H1 (cell line): ENCODE measurements at regions not wholly inside any gene's neighbourhood (a gene's known extent, or its start where the extent isn't known, plus 50 kb on each side); places are given as distances from the start of the nearest gene placed in this dataset.

Experiments used
- CTCF ChIA-PET: fragments of 300-600 bp; sonication (Branson Sonifier 250); formaldehyde crosslinking; loops from one replicate; lab custom pipeline; 2021; ENCODE audit not compliant: partially characterized antibody; lab: Charles Lee
- POLR2A ChIA-PET: fragments of 300-600 bp; sonication (Branson Sonifier 250); formaldehyde crosslinking; loops from one replicate; lab custom pipeline; 2021; ENCODE audit warnings: inconsistent platforms; ENCODE audit not compliant: partially characterized antibody; lab: Charles Lee
- DNase-seq, 2 experiments: peaks; one replicate each; pipeline versions ENCODE4 v3.0.0 to v3.0.0-alpha.2; 2010 to 2022; ENCODE audit warnings: low spot score in 2 of 2, low read depth in 1 of 2, mixed read lengths in 1 of 2
- FAIRE-seq: peaks from 2 replicates; lab custom pipeline; 2011; peaks lifted over from hg19 to GRCh38; lab: Jason Lieb, UNC
- H2AFZ ChIP-seq: 2 replicates; pipeline ENCODE4 v1.8.1; 2012; ENCODE audit warnings: low read length, inconsistent platforms
- H2AK5ac ChIP-seq: 2 replicates; pipeline ENCODE4 v1.6.1; 2013; ENCODE audit warnings: low read depth, low read length
- H2BK120ac ChIP-seq: replicated peaks from 2 replicates; pipeline ENCODE3; 2013; ENCODE audit warnings: low read depth, low read length, inconsistent platforms
- H2BK12ac ChIP-seq: 2 replicates; pipeline ENCODE4 v1.6.1; 2013; ENCODE audit warnings: low read depth, low read length
- H2BK15ac ChIP-seq: 2 replicates; pipeline ENCODE4 v1.6.1; 2013; ENCODE audit warnings: low read length
- H2BK20ac ChIP-seq: 2 replicates; pipeline ENCODE4 v1.6.1; 2013; ENCODE audit warnings: low read length
- H2BK5ac ChIP-seq: 2 replicates; pipeline ENCODE4 v1.6.1; 2013; ENCODE audit warnings: low read depth, low read length
- H3K14ac ChIP-seq: 2 replicates; pipeline ENCODE4 v1.6.1; 2013; ENCODE audit warnings: inconsistent platforms; ENCODE audit not compliant: insufficient read length
- H3K18ac ChIP-seq: 2 replicates; pipeline ENCODE4 v1.6.1; 2013; ENCODE audit warnings: low read length; ENCODE audit errors: extremely low read depth
- H3K23ac ChIP-seq: 2 replicates; pipeline ENCODE4 v1.6.1; 2013; ENCODE audit warnings: inconsistent platforms; ENCODE audit not compliant: insufficient read length
- H3K23me2 ChIP-seq: 2 replicates; pipeline ENCODE4 v1.6.1; 2013; ENCODE audit warnings: low read depth, low read length
- H3K27ac ChIP-seq: 2 replicates; pipeline ENCODE4 v1.6.1; 2011; ENCODE audit warnings: low read depth, low read length, inconsistent platforms
- H3K27me3 ChIP-seq, 4 experiments: replicated peaks in 1 of 4; 1 replicate in 1 of 4; 2 replicates in 3 of 4; pipeline versions ENCODE4 v1.6.1 to v1.8.1; 2011 to 2013; ENCODE audit warnings: low read length in 3 of 4, mild to moderate bottlenecking in 3 of 4, inconsistent platforms in 2 of 4, mixed read lengths in 2 of 4, moderate library complexity in 1 of 4; ENCODE audit not compliant: control insufficient read depth in 3 of 4, insufficient read depth in 3 of 4; ENCODE audit errors: extremely low read depth in 1 of 4
- H3K36me3 ChIP-seq, 4 experiments: 2 replicates each; pipeline versions ENCODE4 v1.6.1 to v1.8.1; 2011 to 2013; ENCODE audit warnings: mild to moderate bottlenecking in 4 of 4, low read length in 3 of 4, moderate library complexity in 2 of 4, control low read depth in 1 of 4, inconsistent platforms in 1 of 4; ENCODE audit not compliant: insufficient read depth in 4 of 4, control insufficient read depth in 2 of 4
- H3K4ac ChIP-seq: replicated peaks from 2 replicates; pipeline ENCODE3; 2013; ENCODE audit warnings: low read length, low read depth, mixed read lengths, inconsistent platforms; ENCODE audit not compliant: insufficient read length
- H3K4me1 ChIP-seq, 4 experiments: replicated peaks in 1 of 4; 1 replicate in 1 of 4; 2 replicates in 3 of 4; pipeline versions ENCODE4 v1.6.1 to v1.8.1; 2011 to 2013; ENCODE audit warnings: low read length in 3 of 4, inconsistent platforms in 2 of 4, mixed read lengths in 1 of 4; ENCODE audit not compliant: insufficient read depth in 4 of 4, control insufficient read depth in 3 of 4
- H3K4me2 ChIP-seq, 2 experiments: 2 replicates each; pipeline versions ENCODE4 v1.6.1 to v1.8.1; 2011 to 2013; ENCODE audit warnings: low read depth in 2 of 2, low read length in 2 of 2, control low read depth in 1 of 2, inconsistent platforms in 1 of 2, mild to moderate bottlenecking in 1 of 2; ENCODE audit not compliant: insufficient read depth in 1 of 2
- H3K4me3 ChIP-seq, 4 experiments: fragments of 200-600, 300-600 bp in 1 of 4; sonication (generic), shearing (Covaris generic), sonication (Bioruptor Twin) in 1 of 4; 2 replicates each; pipeline versions ENCODE4 v1.5.1 to v1.8.1; 2011 to 2016; ENCODE audit warnings: low read length in 4 of 4, low read depth in 3 of 4, control low read depth in 2 of 4, inconsistent platforms in 2 of 4, mild to moderate bottlenecking in 2 of 4, mixed read lengths in 1 of 4, moderate library complexity in 1 of 4; ENCODE audit not compliant: insufficient read depth in 2 of 4; ENCODE audit errors: extremely low read depth in 1 of 4
- H3K56ac ChIP-seq: replicated peaks from 2 replicates; pipeline ENCODE3; 2013; ENCODE audit warnings: low read depth, mild to moderate bottlenecking, mixed read lengths, low read length, inconsistent platforms; ENCODE audit not compliant: insufficient read length
- H3K79me1 ChIP-seq: 2 replicates; pipeline ENCODE4 v1.6.1; 2013; ENCODE audit warnings: low read depth, low read length, control low read depth
- H3K79me2 ChIP-seq, 2 experiments: 2 replicates each; pipeline versions ENCODE4 v1.6.1 to v1.8.1; 2012 to 2013; ENCODE audit warnings: low read length in 2 of 2, mild to moderate bottlenecking in 2 of 2, inconsistent platforms in 1 of 2; ENCODE audit not compliant: insufficient read depth in 2 of 2, control insufficient read depth in 1 of 2
- H3K9ac ChIP-seq, 4 experiments: replicated peaks in 1 of 4; 1 replicate in 1 of 4; 2 replicates in 3 of 4; pipeline versions ENCODE4 v1.6.1 to v1.8.1; 2011 to 2013; ENCODE audit warnings: low read depth in 3 of 4, low read length in 3 of 4, control low read depth in 2 of 4, mild to moderate bottlenecking in 2 of 4, moderate library complexity in 2 of 4, inconsistent platforms in 1 of 4; ENCODE audit errors: extremely low read depth in 1 of 4
- H3K9me3 ChIP-seq, 2 experiments: 2 replicates each; pipeline versions ENCODE4 v1.6.1 to v1.8.1; 2012 to 2013; ENCODE audit warnings: mild to moderate bottlenecking in 2 of 2, moderate library complexity in 2 of 2, control low read depth in 1 of 2, inconsistent platforms in 1 of 2, low read depth in 1 of 2, low read length in 1 of 2, mixed read lengths in 1 of 2; ENCODE audit not compliant: insufficient read depth in 2 of 2
- H4K20me1 ChIP-seq, 2 experiments: replicated peaks in 1 of 2; 2 replicates each; pipeline versions ENCODE3 to v1.8.1; 2011 to 2013; ENCODE audit warnings: inconsistent platforms in 2 of 2, low read length in 2 of 2, mild to moderate bottlenecking in 1 of 2; ENCODE audit not compliant: insufficient read depth in 2 of 2, control insufficient read depth in 1 of 2
- H4K5ac ChIP-seq: 2 replicates; pipeline ENCODE4 v1.6.1; 2013; ENCODE audit warnings: low read length, low read depth, mixed read lengths, inconsistent platforms; ENCODE audit not compliant: insufficient read length
- H4K8ac ChIP-seq: 2 replicates; pipeline ENCODE4 v1.8.0; 2013; ENCODE audit warnings: mild to moderate bottlenecking, moderate library complexity, low read length, inconsistent platforms; ENCODE audit not compliant: insufficient read depth; ENCODE audit errors: extremely low read depth
- H4K91ac ChIP-seq: replicated peaks from 2 replicates; pipeline ENCODE3; 2013; ENCODE audit warnings: low read length, mixed read lengths, inconsistent platforms; ENCODE audit not compliant: insufficient read length
- BCL11A ChIP-seq, 2 experiments: IDR thresholded peaks; one replicate each; pipeline ENCODE4 v1.6.1; 2011; ENCODE audit warnings: low read depth in 2 of 2, low read length in 2 of 2, mild to moderate bottlenecking in 2 of 2
- CBX5 ChIP-seq: fragments of 300-800, 300-1000 bp; sonication (generic); IDR thresholded peaks from 2 replicates; pipeline ENCODE4 v1.7.1; 2016; ENCODE audit warnings: antibody characterized with exemption, low read length, low read depth
- EGR1 ChIP-seq: IDR thresholded peaks from 2 replicates; pipeline ENCODE4 v1.6.1; 2011; ENCODE audit warnings: low read depth, low read length, borderline replicate concordance
- EP300 ChIP-seq, 2 experiments: IDR thresholded peaks; 1 replicate in 1 of 2; 2 replicates in 1 of 2; pipeline ENCODE4 v1.6.1; 2011 to 2012; ENCODE audit warnings: low read depth in 2 of 2, low read length in 2 of 2, mild to moderate bottlenecking in 2 of 2, borderline replicate concordance in 1 of 2, inconsistent platforms in 1 of 2, moderate library complexity in 1 of 2
- HDAC6 ChIP-seq: IDR thresholded peaks from one replicate; pipeline ENCODE4 v1.7.1; 2012; ENCODE audit warnings: low read depth, mild to moderate bottlenecking, inconsistent platforms, low read length, moderate library complexity
- JUN ChIP-seq: IDR thresholded peaks from 2 replicates; pipeline ENCODE4 v1.6.1; 2011; ENCODE audit warnings: low read depth, mild to moderate bottlenecking, improper control_type of control experiment, low read length
- KDM1A ChIP-seq: fragments of 200-600, 300-600 bp; sonication (generic); IDR thresholded peaks from 2 replicates; pipeline ENCODE4 v1.7.1; 2016; ENCODE audit warnings: mild to moderate bottlenecking, low read length, borderline replicate concordance
- POLR2AphosphoS5 ChIP-seq: IDR thresholded peaks from 2 replicates; pipeline ENCODE4 v1.6.1; 2011; ENCODE audit warnings: low read depth, low read length
- RXRA ChIP-seq: IDR thresholded peaks from 2 replicates; pipeline ENCODE4 v1.6.1; 2011; ENCODE audit warnings: low read depth, mild to moderate bottlenecking, low read length, moderate library complexity; ENCODE audit not compliant: insufficient read depth
- SIN3A ChIP-seq, 2 experiments: IDR thresholded peaks in 1 of 2; conservative IDR thresholded peaks in 1 of 2; 2 replicates each; pipeline ENCODE4 v1.6.1; 2011 to 2012; ENCODE audit warnings: low read length in 2 of 2, improper control_type of control experiment in 1 of 2, low read depth in 1 of 2, mild to moderate bottlenecking in 1 of 2
- SP4 ChIP-seq: IDR thresholded peaks from 2 replicates; pipeline ENCODE4 v1.6.1; 2012; ENCODE audit warnings: low read length, inconsistent platforms
- SUZ12 ChIP-seq: fragments of 200-600 bp; sonication (generic); IDR thresholded peaks from 2 replicates; pipeline ENCODE4 v1.6.1; 2012; ENCODE audit warnings: mild to moderate bottlenecking, inconsistent platforms, low read length, moderate library complexity, mixed read lengths
- USF2 ChIP-seq: IDR thresholded peaks from 2 replicates; pipeline ENCODE4 v1.6.1; 2011; ENCODE audit warnings: low read length, improper control_type of control experiment
- YY1 ChIP-seq: IDR thresholded peaks from 2 replicates; pipeline ENCODE4 v1.6.1; 2011; ENCODE audit warnings: low read depth, mild to moderate bottlenecking, low read length
- WGBS, 2 experiments: shearing (Covaris generic) in 1 of 2; methylation state at CpG; one replicate each; pipeline versions ENCODE4 v1.1.6 to v1.1.7; 2013 to 2015; ENCODE audit warnings: low lambda C conversion rate in 2 of 2, mixed read lengths in 2 of 2, inconsistent platforms in 1 of 2, low coverage in 1 of 2, missing lambda C conversion rate in 1 of 2; ENCODE audit not compliant: insufficient replicate concordance in 2 of 2, insufficient coverage in 1 of 2, insufficient read length in 1 of 2; ENCODE audit errors: extremely low coverage in 1 of 2, missing lambda C conversion rate in 1 of 2; 5-methylcytosine and 5-hydroxymethylcytosine counted together

GRCh38 chrY:21178281-21178680, 332.9 kb upstream of the RBMY1B start:
- Histone ChIP-seq H3K79me1 (no peaks in the 10 kb centered on the region), H3K9me3 (peaks cover 4 to 28% of the 10 kb centered on the region in 2 experiments; a peak in 3 of 4 replicates), H4K91ac (no peak overlapping the region), H4K20me1 (no peaks in the 10 kb centered on the region), H2BK15ac (no peak overlapping the region), H3K4ac (no peak overlapping the region), H3K23ac (no peak overlapping the region), H2BK20ac (no peak overlapping the region), H4K5ac (no peak overlapping the region), H3K9ac (no peak overlapping the region), H2BK5ac (no peak overlapping the region), H2BK120ac (no peak overlapping the region), H2AK5ac (no peak overlapping the region), H3K56ac (no peak overlapping the region), H2AFZ (no peak overlapping the region), H3K36me3 (no peaks in the 10 kb centered on the region), H3K4me3 (no peak overlapping the region), H3K79me2 (no peaks in the 10 kb centered on the region), H3K14ac (no peak overlapping the region), H3K27me3 (no peaks in the 10 kb centered on the region), H3K27ac (no peak overlapping the region), H3K4me1 (no peaks in the 10 kb centered on the region), H2BK12ac (no peak overlapping the region), H3K18ac (no peak overlapping the region), H4K8ac (no peak overlapping the region), H3K23me2 (no peaks in the 10 kb centered on the region), H3K4me2 (no peak overlapping the region)
- CTCF ChIA-PET, result no interaction called here
- WGBS, 2 experiments, result 83% methylated on average over 1 of the region's 1 CpG; no CpG with 5 or more reads in 1 of the 2 experiments
- no peak for FAIRE-seq
- DNase-seq, result no peak
- POLR2A ChIA-PET, result no interaction called here
- TF ChIP-seq EP300 (IDR thresholded peaks at IDR 0.05; ENCODE audit: borderline replicate concordance in 1 of 2, low read depth in 2 of 2, low read length in 2 of 2) (no peak), SIN3A (conservative IDR thresholded peaks at IDR 0.05 in 1 of 2, IDR thresholded peaks at IDR 0.05 in 1 of 2; ENCODE audit: low read depth in 1 of 2, low read length in 2 of 2) (no peak), SP4 (no peak), JUN (no peak), USF2 (no peak), BCL11A (IDR thresholded peaks at IDR 0.05; ENCODE audit: low read depth in 2 of 2, low read length in 2 of 2) (no peak), RXRA (no peak), SUZ12 (no peak), KDM1A (no peak), CBX5 (no peak), EGR1 (no peak), YY1 (no peak), HDAC6 (no peak), POLR2AphosphoS5 (no peak)
